ENCODE measurements at regions not wholly inside any gene's neighbourhood (a gene's known extent, or its start where the extent isn't known, plus 50 kb on each side); places are given as distances from the start of the nearest gene placed in this dataset.

- TF ChIP-seq ZNF462 (CRISPR knock-in tag; IDR thresholded peaks at IDR 0.05) (no peak), CTCF (conservative IDR thresholded peaks at IDR 0.05; ENCODE audit: low read depth in 2 of 2) (no peak), REST (IDR thresholded peaks at IDR 0.05; ENCODE audit: unreplicated experiment) (no peak)
Observed at GRCh38 chr16:52932321-52932720, 120.4 kb downstream of the CHD9NB start (continued).

Measured in GM23338 (cell line).